ENCODE measurements at regions not wholly inside any gene's neighbourhood (a gene's known extent, or its start where the extent isn't known, plus 50 kb on each side); places are given as distances from the start of the nearest gene placed in this dataset.

- no peaks in the 10 kb centered on the region for H3K36me3 ChIP-seq
- no peaks in the 10 kb centered on the region for H3K27me3 ChIP-seq (replicated peaks; ENCODE audit: insufficient read depth)
- H3K9me3 ChIP-seq, result no peaks in the 10 kb centered on the region
- no peak overlapping the region for H3K4me3 ChIP-seq
- DNase-seq (ENCODE audit: low spot score), result no peak
- H3K4me1 ChIP-seq (ENCODE audit: control insufficient read depth in 1 of 2, low read depth in 2 of 2), result peaks cover 0 to 12% of the 10 kb centered on the region in 2 donors
- ATAC-seq (ENCODE audit: insufficient number of reproducible peaks, low FRiP score, low read depth), result no peak
- TF ChIP-seq CTCF (IDR thresholded peaks at IDR 0.05), result no peak
- H3K27ac ChIP-seq, result no peak overlapping the region
Measured at GRCh38 chr22:48493733-48494132, 1333.9 kb downstream of the BRD1 start.

GRCh38 chr22:48492366-48493320, 1335.0 kb downstream of the BRD1 start:
- H3K4me1 ChIP-seq (ENCODE audit: control insufficient read depth in 1 of 2, low read depth in 2 of 2), result peaks cover 0 to 12% of the 10 kb centered on the region in 2 donors
- DNase-seq (ENCODE audit: low spot score) (no peak), ATAC-seq (ENCODE audit: insufficient number of reproducible peaks, low FRiP score, low read depth) (no peak)
- no peak overlapping the region for H3K4me3 ChIP-seq
- no peak overlapping the region for H3K27ac ChIP-seq
- H3K27me3 ChIP-seq (replicated peaks; ENCODE audit: insufficient read depth), result no peaks in the 10 kb centered on the region
- H3K36me3 ChIP-seq, result no peaks in the 10 kb centered on the region
- TF ChIP-seq CTCF (IDR thresholded peaks at IDR 0.05), result peak; percentile 47
- H3K9me3 ChIP-seq, result no peaks in the 10 kb centered on the region

- Histone ChIP-seq H3K9me3 (no peaks in the 10 kb centered on the region), H3K4me3 (no peak overlapping the region), H3K27me3 (replicated peaks; ENCODE audit: insufficient read depth) (no peaks in the 10 kb centered on the region), H3K4me1 (ENCODE audit: control insufficient read depth in 1 of 2, low read depth in 2 of 2) (peaks cover 0 to 12% of the 10 kb centered on the region in 2 donors), H3K27ac (no peak overlapping the region), H3K36me3 (no peaks in the 10 kb centered on the region)
- TF ChIP-seq CTCF (IDR thresholded peaks at IDR 0.05), result no peak
- no peak for DNase-seq (ENCODE audit: low spot score)
- no peak for ATAC-seq (ENCODE audit: insufficient number of reproducible peaks, low FRiP score, low read depth)
Measured at GRCh38 chr22:48491451-48491941, 1336.2 kb downstream of the BRD1 start.

- no peak for ATAC-seq (ENCODE audit: insufficient number of reproducible peaks, low FRiP score, low read depth)
- TF ChIP-seq CTCF (IDR thresholded peaks at IDR 0.05), result no peak
- Histone ChIP-seq H3K27me3 (replicated peaks; ENCODE audit: insufficient read depth) (no peaks in the 10 kb centered on the region), H3K4me1 (ENCODE audit: control insufficient read depth in 1 of 2, low read depth in 2 of 2) (peaks cover 0 to 12% of the 10 kb centered on the region in 2 donors), H3K36me3 (no peaks in the 10 kb centered on the region), H3K4me3 (peak overlapping the region; percentile 54), H3K27ac (no peak overlapping the region), H3K9me3 (no peaks in the 10 kb centered on the region)
- DNase-seq (ENCODE audit: low spot score), result no peak
Measured at GRCh38 chr22:48490500-48491411, 1336.9 kb downstream of the BRD1 start.
